Mesenchymal stem cell (in vitro differentiated cells and primary cell): ENCODE measurements at regions not wholly inside any gene's neighbourhood (a gene's known extent, or its start where the extent isn't known, plus 50 kb on each side); places are given as distances from the start of the nearest gene placed in this dataset.
A peak's percentile ranks its signal among the peaks of the same experiment; 100 is the strongest.
"Not testable (repeated sequence)": the region's sequence is repeated elsewhere in the genome, so short reads cannot be mapped to it uniquely, and the experiment has no call there.

Experiments used
- DNase-seq: peaks from one replicate; pipeline ENCODE4 v3.0.0-alpha.2; 2013
- H2AFZ ChIP-seq: one replicate; pipeline ENCODE4 v1.6.1; 2013; ENCODE audit warnings: low read depth, mild to moderate bottlenecking, control low read depth, inconsistent platforms, low read length, moderate library complexity
- H2AK5ac ChIP-seq: 2 replicates; pipeline ENCODE4 v1.6.1; 2013; ENCODE audit warnings: low read length, moderate library complexity, mild to moderate bottlenecking, inconsistent platforms; ENCODE audit not compliant: severe bottlenecking
- H2BK120ac ChIP-seq: one replicate; pipeline ENCODE4 v1.6.1; 2013; ENCODE audit warnings: low read depth, mild to moderate bottlenecking, inconsistent platforms, low read length, moderate library complexity
- H2BK12ac ChIP-seq, 2 experiments: one replicate each; pipeline ENCODE4 v1.6.1; 2013; ENCODE audit warnings: inconsistent platforms in 2 of 2, low read length in 2 of 2, mild to moderate bottlenecking in 2 of 2, moderate library complexity in 2 of 2, control low read depth in 1 of 2
- H2BK15ac ChIP-seq: one replicate; pipeline ENCODE4 v1.6.1; 2013; ENCODE audit warnings: mild to moderate bottlenecking, low read depth, inconsistent platforms; ENCODE audit not compliant: poor library complexity, severe bottlenecking
- H2BK5ac ChIP-seq: 2 replicates; pipeline ENCODE4 v1.6.1; 2013; ENCODE audit warnings: low read depth, mild to moderate bottlenecking, low read length, control low read depth, inconsistent platforms; ENCODE audit not compliant: poor library complexity, severe bottlenecking
- H3K14ac ChIP-seq, 2 experiments: one replicate each; pipeline ENCODE4 v1.6.1; 2013; ENCODE audit warnings: inconsistent platforms in 2 of 2, low read length in 2 of 2, control low read depth in 1 of 2, mild to moderate bottlenecking in 1 of 2, moderate library complexity in 1 of 2
- H3K18ac ChIP-seq, 2 experiments: one replicate each; pipeline ENCODE4 v1.6.1; 2013; ENCODE audit warnings: inconsistent platforms in 2 of 2, low read length in 2 of 2, control low read depth in 1 of 2, low read depth in 1 of 2, mild to moderate bottlenecking in 1 of 2
- H3K23ac ChIP-seq, 2 experiments: one replicate each; pipeline ENCODE4 v1.6.1; 2013; ENCODE audit warnings: inconsistent platforms in 2 of 2, low read length in 2 of 2, mild to moderate bottlenecking in 2 of 2, moderate library complexity in 2 of 2, control low read depth in 1 of 2
- H3K27ac ChIP-seq: 2 replicates; pipeline ENCODE4 v1.5.1; 2013; ENCODE audit warnings: mild to moderate bottlenecking, moderate library complexity, low read length, control low read depth, inconsistent platforms; ENCODE audit not compliant: poor library complexity, severe bottlenecking
- H3K27me3 ChIP-seq, 2 experiments: 2 replicates each; pipeline versions ENCODE4 v1.6.1 to v1.7.0; 2013; ENCODE audit warnings: low read length in 2 of 2, mild to moderate bottlenecking in 2 of 2, moderate library complexity in 2 of 2, control low read depth in 1 of 2, inconsistent platforms in 1 of 2; ENCODE audit not compliant: control insufficient read depth in 1 of 2, insufficient read depth in 1 of 2
- H3K36me3 ChIP-seq, 2 experiments: 2 replicates each; pipeline versions ENCODE4 v1.6.1 to v1.7.0; 2013; ENCODE audit warnings: low read length in 2 of 2, control low read depth in 1 of 2, inconsistent platforms in 1 of 2, low read depth in 1 of 2, mild to moderate bottlenecking in 1 of 2; ENCODE audit not compliant: insufficient read depth in 2 of 2, control insufficient read depth in 1 of 2
- H3K4ac ChIP-seq, 2 experiments: one replicate each; pipeline ENCODE4 v1.6.1; 2013; ENCODE audit warnings: inconsistent platforms in 2 of 2, low read length in 2 of 2, mild to moderate bottlenecking in 2 of 2, moderate library complexity in 2 of 2, control low read depth in 1 of 2, low read depth in 1 of 2
- H3K4me1 ChIP-seq: 2 replicates; pipeline ENCODE4 v1.6.1; 2013; ENCODE audit warnings: low read depth, low read length, control low read depth; ENCODE audit not compliant: control insufficient read depth, insufficient read depth
- H3K4me2 ChIP-seq: 2 replicates; pipeline ENCODE4 v1.6.1; 2013; ENCODE audit warnings: low read length, mild to moderate bottlenecking, inconsistent platforms; ENCODE audit not compliant: poor library complexity, severe bottlenecking
- H3K4me3 ChIP-seq, 2 experiments: 2 replicates each; pipeline versions ENCODE4 v1.5.1 to v1.7.0; 2013; ENCODE audit warnings: low read length in 2 of 2, mild to moderate bottlenecking in 2 of 2, control low read depth in 1 of 2, low read depth in 1 of 2; ENCODE audit not compliant: insufficient read depth in 1 of 2
- H3K79me1 ChIP-seq: replicated peaks from 2 replicates; pipeline ENCODE4 v1.6.1; 2013; ENCODE audit warnings: mild to moderate bottlenecking, control low read depth, low read length, inconsistent platforms; ENCODE audit not compliant: poor library complexity, severe bottlenecking
- H3K9ac ChIP-seq: 2 replicates; pipeline ENCODE4 v1.7.0; 2013; ENCODE audit warnings: mild to moderate bottlenecking, low read length, moderate library complexity
- H3K9me3 ChIP-seq: 2 replicates; pipeline ENCODE4 v1.7.0; 2013; ENCODE audit warnings: mild to moderate bottlenecking, low read length; ENCODE audit not compliant: control insufficient read depth
- H4K8ac ChIP-seq: one replicate; pipeline ENCODE4 v1.6.1; 2013; ENCODE audit warnings: inconsistent platforms, mild to moderate bottlenecking, low read length, moderate library complexity
- H4K91ac ChIP-seq: one replicate; pipeline ENCODE4 v1.6.1; 2013; ENCODE audit warnings: mild to moderate bottlenecking, low read length, inconsistent platforms
- WGBS: methylation state at CpG from one replicate; pipeline ENCODE4 v1.1.7; 2013; ENCODE audit warnings: mixed read lengths; 5-methylcytosine and 5-hydroxymethylcytosine counted together

- Histone ChIP-seq H2AK5ac (no peak overlapping the region), H2AFZ (no peak overlapping the region)
Observed at GRCh38 chr17:34423978-34424813, 61.2 kb upstream of the CCL1 start.

GRCh38 chr17:34423315-34423714 is 60.3 kb upstream of the CCL1 start:
- H3K27ac ChIP-seq, H3K4me2 ChIP-seq, H3K36me3 ChIP-seq, H3K4ac ChIP-seq, H2BK120ac ChIP-seq, H3K14ac ChIP-seq, H3K9ac ChIP-seq, H2AK5ac ChIP-seq, DNase-seq, H2BK12ac ChIP-seq, H3K23ac ChIP-seq, H4K8ac ChIP-seq, H3K9me3 ChIP-seq, H4K91ac ChIP-seq, H2BK5ac ChIP-seq, H3K4me3 ChIP-seq, H2AFZ ChIP-seq, H2BK15ac ChIP-seq, H3K18ac ChIP-seq, H3K4me1 ChIP-seq, H3K79me1 ChIP-seq: not testable (repeated sequence)
- peaks cover 38 to 85% of the 10 kb centered on the region in 2 experiments for H3K27me3 ChIP-seq
- WGBS: no CpG with 5 or more reads among the region's 7 CpGs

More at GRCh38 chr17:34423978-34424813, 61.2 kb upstream of the CCL1 start:
- Histone ChIP-seq H3K79me1 (no peaks in the 10 kb centered on the region), H4K8ac (no peak overlapping the region), H4K91ac (no peak overlapping the region), H3K14ac (no peak overlapping the region), H3K4ac (no peak overlapping the region), H3K4me1 (peaks cover 1% of the 10 kb centered on the region), H3K9me3 (no peaks in the 10 kb centered on the region), H3K27ac (no peak overlapping the region), H3K18ac (no peak overlapping the region), H3K4me3 (no peak overlapping the region), H2BK5ac (no peak overlapping the region), H3K27me3 (peaks cover 38 to 76% of the 10 kb centered on the region in 2 experiments), H3K9ac (no peak overlapping the region), H2BK120ac (no peak overlapping the region), H2BK15ac (no peak overlapping the region), H2BK12ac (no peak overlapping the region), H3K4me2 (no peak overlapping the region), H3K36me3 (no peaks in the 10 kb centered on the region), H3K23ac (peak overlapping the region in 1 of 2 experiments; percentile 2)
- 3% methylated on average over 20 of the region's 29 CpGs for WGBS
- no peak for DNase-seq

- 81% methylated on average over 3 of the region's 3 CpGs for WGBS
- Histone ChIP-seq H3K4me2 (no peak overlapping the region), H3K27ac (no peak overlapping the region), H3K9ac (no peak overlapping the region), H3K14ac (no peak overlapping the region), H3K9me3 (no peaks in the 10 kb centered on the region), H3K4me3 (no peak overlapping the region), H3K23ac (no peak overlapping the region), H3K36me3 (no peaks in the 10 kb centered on the region), H2BK120ac (no peak overlapping the region), H4K8ac (no peak overlapping the region), H2BK15ac (no peak overlapping the region), H4K91ac (no peak overlapping the region), H3K18ac (no peak overlapping the region), H2BK5ac (no peak overlapping the region), H2AFZ (no peak overlapping the region), H2AK5ac (no peak overlapping the region), H2BK12ac (no peak overlapping the region), H3K4me1 (peaks cover 1% of the 10 kb centered on the region), H3K79me1 (no peaks in the 10 kb centered on the region), H3K4ac (no peak overlapping the region), H3K27me3 (peaks cover 38 to 84% of the 10 kb centered on the region in 2 experiments)
- no peak for DNase-seq
Observed at GRCh38 chr17:34420900-34421299, 57.9 kb upstream of the CCL1 start.

GRCh38 chr17:34420254-34420766 is 57.3 kb upstream of the CCL1 start:
- Histone ChIP-seq H2AFZ (no peak overlapping the region), H2BK15ac (no peak overlapping the region), H4K8ac (no peak overlapping the region), H3K27ac (no peak overlapping the region), H2AK5ac (no peak overlapping the region), H2BK5ac (no peak overlapping the region), H3K14ac (no peak overlapping the region), H3K18ac (no peak overlapping the region), H2BK12ac (no peak overlapping the region), H3K36me3 (no peaks in the 10 kb centered on the region), H3K23ac (no peak overlapping the region), H3K4me3 (no peak overlapping the region), H3K79me1 (no peaks in the 10 kb centered on the region), H2BK120ac (no peak overlapping the region), H3K9me3 (no peaks in the 10 kb centered on the region), H3K9ac (no peak overlapping the region), H3K27me3 (peaks cover 38 to 81% of the 10 kb centered on the region in 2 experiments), H4K91ac (no peak overlapping the region), H3K4me1 (peaks cover 1% of the 10 kb centered on the region), H3K4me2 (no peak overlapping the region), H3K4ac (no peak overlapping the region)
- 9% methylated on average over 6 of the region's 6 CpGs for WGBS
- peak; percentile 67 for DNase-seq
